Activated CD4-positive, CD25-positive, alpha-beta regulatory T cell treated with anti-CD3 and anti-CD28 coated beads, Interleukin-2, amount 50 U/mL, for 24 hours (primary cell): ENCODE measurements at regions not wholly inside any gene's neighbourhood (a gene's known extent, or its start where the extent isn't known, plus 50 kb on each side); places are given as distances from the start of the nearest gene placed in this dataset.

Source experiments
- ATAC-seq, 2 donors: fragments of 150-1000 bp; cut with Tn5 transposase; one replicate each; pipeline ENCODE4 v1.10.0; 2021; ENCODE audit warnings: mild to moderate bottlenecking in 1 of 2, moderate library complexity in 1 of 2

DNA sequence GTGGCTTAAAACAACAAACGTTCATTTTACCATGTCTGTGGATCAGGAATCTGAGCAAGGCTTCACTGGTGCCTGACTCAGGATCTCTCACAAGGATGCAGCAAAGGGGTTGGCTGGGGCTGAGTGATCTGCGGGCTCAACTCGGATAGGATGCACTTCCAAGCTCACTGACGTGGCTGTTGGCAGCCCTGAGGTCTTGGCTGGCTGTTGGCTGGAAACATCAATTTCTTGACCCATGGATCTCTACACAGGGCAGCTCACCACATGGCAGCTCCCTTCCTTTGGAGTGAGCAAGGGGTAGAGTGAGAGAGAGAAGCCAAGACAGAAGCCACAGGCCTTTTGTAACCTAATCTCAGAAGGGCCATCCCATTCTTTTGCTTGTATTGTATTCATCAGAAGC is 202.1 kb downstream of the NXNL2 start:
- ATAC-seq = no peak

- ATAC-seq = no peak
Measured at GRCh38 chr9:88737876-88738275, 202.9 kb downstream of the NXNL2 start.

- no peak for ATAC-seq
Measured at GRCh38 chr9:88738709-88739108, 203.7 kb downstream of the NXNL2 start.

DNA sequence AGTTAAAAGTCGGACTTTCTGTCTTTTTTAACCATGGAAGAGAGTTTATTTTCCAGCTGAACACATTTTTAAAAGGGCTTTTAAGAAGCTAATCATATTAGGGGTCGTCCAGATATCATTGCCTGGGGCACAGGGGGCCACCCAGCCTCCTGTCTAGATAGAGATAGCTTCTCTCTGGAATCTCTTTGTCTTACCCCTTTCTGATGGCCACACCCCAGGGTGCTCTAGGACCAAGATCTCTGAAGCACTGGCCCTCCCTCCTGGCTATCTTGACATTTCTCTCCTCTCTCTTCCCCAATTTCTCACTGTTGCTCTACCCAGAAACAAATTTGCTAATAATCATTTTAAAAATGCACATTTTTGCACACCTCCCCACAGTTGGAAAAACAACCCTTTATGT is 204.4 kb downstream of the NXNL2 start:
- ATAC-seq = no peak

DNA sequence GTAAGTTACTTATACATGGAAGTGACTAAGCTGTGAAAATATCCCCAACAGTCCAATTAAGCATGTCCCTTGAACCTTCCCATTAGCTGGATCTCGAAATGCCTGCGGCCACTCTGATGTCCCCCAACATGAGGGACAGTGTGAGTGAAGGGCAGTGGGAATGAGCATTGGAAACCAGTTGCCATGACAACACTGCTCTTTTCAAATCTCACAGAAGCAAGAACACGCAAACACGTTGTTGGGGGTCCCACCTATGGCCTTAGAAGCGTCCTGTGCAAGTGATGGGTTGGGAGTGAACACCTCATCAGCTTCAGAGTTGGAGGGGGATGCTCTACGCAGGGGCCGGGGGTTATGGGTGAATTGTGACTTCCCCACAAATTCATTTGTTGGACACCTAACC is 205.9 kb downstream of the NXNL2 start:
- ATAC-seq = no peak

- no peak for ATAC-seq
Measured at GRCh38 chr9:88741335-88741734, 206.4 kb downstream of the NXNL2 start.

- no peak for ATAC-seq
Measured at GRCh38 chr9:88742483-88742882, 207.5 kb downstream of the NXNL2 start.

GRCh38 chr9:88742905-88743304 is 207.9 kb downstream of the NXNL2 start:
- ATAC-seq = no peak

DNA sequence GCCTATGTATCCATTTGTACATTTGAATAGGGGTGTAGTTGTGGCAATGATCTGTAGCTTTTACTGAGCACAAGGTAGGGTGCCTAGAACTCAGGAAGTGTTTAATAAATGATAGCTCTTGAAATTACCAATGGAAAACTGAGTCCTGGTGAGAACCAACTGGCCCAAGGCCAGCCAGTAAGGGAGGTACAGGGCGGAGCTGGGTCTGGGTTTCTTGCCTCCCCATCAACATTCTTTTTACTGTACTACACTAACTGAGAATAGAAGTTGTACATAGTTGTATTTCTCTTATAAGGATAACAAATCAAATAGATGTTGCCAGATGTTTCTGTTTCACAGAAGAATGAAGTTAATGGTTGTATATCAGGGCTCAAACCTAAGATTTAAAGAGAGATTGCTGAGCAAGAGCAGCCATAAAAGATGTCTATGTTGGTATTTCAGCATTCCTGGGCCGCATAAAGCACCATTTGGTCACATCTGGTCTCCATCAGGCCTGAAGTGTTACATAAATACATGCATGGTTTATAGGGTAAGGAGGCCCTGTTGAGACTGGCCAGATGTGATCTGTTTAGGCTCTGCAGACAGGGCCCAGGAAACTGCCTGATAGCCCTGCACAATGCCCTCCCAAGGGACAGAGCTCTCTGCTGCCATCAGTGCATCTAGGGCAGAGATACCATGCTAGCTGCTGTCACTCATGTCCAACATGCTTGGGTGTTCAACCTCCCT is 210.5 kb downstream of the NXNL2 start:
- ATAC-seq = no peak

- no peak for ATAC-seq
Measured at GRCh38 chr9:88746029-88746742, 211.2 kb downstream of the NXNL2 start.

- ATAC-seq = no peak
Measured at GRCh38 chr9:88746743-88747398, 211.9 kb downstream of the NXNL2 start.

DNA sequence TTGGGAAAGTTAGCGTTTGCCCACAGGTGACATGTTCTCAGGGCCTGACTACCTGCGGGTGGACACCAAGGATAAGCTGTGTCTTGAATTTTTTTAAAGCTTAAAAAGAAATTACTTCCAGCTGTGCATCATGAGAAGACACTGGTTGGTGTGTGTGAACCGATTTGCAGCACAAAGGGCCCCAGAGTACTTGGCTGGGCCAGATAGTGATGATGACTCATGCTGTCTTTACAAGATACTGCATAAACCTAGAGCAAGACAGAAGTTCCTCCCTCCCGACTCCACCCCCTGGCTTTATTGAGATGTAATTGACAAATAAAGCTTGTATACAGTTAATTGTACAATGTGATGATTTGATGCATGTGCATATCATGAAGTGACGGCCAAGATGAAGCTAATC is 212.8 kb downstream of the NXNL2 start:
- ATAC-seq = no peak

GRCh38 chr9:88748566-88749261 is 213.7 kb downstream of the NXNL2 start:
- ATAC-seq = no peak

DNA sequence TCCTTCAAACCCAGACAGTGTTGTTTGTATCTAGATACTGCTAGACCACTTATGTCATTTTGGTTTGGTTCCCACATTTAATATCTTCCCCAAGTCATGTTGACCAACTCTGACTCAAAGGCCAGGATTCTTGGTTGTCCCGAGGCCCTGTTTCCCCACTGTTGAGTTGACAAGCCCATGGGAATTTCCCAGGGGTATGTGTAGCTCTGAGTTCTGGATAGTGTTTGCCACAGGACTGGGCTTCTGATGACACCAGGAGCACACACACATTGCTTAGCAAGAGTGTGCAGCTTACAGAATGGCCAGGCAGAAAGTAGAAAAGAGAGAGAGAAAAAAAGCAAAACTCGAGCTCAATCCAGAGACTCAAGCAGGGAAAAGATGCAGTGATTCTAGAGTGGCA is 214.4 kb downstream of the NXNL2 start:
- ATAC-seq = no peak

- no peak for ATAC-seq
Measured at GRCh38 chr9:88750832-88751360, 215.9 kb downstream of the NXNL2 start.

GRCh38 chr9:88751781-88752180 is 216.8 kb downstream of the NXNL2 start:
- ATAC-seq = no peak

GRCh38 chr9:88753691-88754367 is 218.9 kb downstream of the NXNL2 start:
- ATAC-seq = no peak

DNA sequence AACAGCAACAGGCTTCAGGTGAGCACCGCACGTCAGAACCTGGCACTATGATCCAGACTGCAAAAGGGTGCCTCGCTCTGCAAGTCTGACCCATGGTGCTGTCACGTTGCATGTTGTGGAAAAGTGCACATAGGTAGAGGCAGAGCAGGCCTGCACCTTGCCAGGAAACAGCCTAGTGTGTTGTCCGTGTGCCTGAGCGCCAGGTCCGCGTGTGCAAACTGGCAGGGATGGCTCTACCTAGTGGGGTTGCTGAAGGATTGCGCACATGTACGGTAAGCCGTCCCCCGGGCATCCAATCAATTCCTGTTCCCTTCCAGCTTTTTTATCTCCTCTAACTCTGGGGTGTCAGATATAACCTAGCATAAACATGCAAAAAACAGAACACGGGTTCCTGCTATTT is 219.5 kb downstream of the NXNL2 start:
- ATAC-seq = no peak

DNA sequence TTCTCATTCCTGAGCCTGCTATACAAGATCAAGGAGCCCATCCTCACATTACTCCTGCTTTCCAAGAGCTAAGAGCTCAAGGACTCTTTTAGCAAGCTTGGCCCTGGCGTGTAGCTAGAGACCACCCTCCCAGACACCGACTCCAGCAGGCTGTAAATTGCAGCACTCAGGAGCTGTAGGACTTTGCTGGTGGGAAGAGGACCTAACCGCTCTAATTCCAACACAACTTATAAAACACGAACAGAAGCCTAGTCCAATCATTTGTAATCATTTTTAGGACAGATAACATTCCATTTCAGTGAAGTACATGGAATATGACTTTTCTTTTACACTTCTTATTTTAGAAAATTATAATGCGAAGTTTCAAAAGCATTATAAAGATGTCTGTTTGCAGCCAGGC is 219.9 kb downstream of the NXNL2 start:
- no peak for ATAC-seq

- ATAC-seq = no peak
Measured at GRCh38 chr9:88757406-88758010, 222.5 kb downstream of the NXNL2 start.

GRCh38 chr9:88759364-88759763 is 224.4 kb downstream of the NXNL2 start:
- ATAC-seq = no peak
